ENCODE measurements at regions not wholly inside any gene's neighbourhood (a gene's known extent, or its start where the extent isn't known, plus 50 kb on each side); places are given as distances from the start of the nearest gene placed in this dataset.

DNA sequence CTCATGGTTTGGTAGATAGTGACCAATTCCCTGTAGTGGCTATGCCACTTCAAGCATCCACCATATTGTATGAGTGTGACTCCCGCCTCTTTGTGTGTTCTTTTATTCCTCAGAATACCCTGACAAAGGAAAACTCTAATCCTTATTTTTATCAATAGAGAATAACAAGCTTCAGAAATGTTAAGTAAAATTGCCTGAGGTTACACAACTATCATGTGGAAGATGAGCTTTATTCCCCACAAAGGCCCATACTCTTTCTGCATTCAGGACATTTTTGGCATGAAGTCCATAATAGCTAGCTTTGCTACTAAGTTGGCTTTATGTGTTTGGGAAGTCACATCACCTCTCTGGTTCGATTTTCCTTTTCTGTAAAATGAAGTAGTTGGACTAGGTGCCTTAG, 276.8 kb downstream of the PIK3C3 start (continued):
- TF ChIP-seq, protein P1, sequence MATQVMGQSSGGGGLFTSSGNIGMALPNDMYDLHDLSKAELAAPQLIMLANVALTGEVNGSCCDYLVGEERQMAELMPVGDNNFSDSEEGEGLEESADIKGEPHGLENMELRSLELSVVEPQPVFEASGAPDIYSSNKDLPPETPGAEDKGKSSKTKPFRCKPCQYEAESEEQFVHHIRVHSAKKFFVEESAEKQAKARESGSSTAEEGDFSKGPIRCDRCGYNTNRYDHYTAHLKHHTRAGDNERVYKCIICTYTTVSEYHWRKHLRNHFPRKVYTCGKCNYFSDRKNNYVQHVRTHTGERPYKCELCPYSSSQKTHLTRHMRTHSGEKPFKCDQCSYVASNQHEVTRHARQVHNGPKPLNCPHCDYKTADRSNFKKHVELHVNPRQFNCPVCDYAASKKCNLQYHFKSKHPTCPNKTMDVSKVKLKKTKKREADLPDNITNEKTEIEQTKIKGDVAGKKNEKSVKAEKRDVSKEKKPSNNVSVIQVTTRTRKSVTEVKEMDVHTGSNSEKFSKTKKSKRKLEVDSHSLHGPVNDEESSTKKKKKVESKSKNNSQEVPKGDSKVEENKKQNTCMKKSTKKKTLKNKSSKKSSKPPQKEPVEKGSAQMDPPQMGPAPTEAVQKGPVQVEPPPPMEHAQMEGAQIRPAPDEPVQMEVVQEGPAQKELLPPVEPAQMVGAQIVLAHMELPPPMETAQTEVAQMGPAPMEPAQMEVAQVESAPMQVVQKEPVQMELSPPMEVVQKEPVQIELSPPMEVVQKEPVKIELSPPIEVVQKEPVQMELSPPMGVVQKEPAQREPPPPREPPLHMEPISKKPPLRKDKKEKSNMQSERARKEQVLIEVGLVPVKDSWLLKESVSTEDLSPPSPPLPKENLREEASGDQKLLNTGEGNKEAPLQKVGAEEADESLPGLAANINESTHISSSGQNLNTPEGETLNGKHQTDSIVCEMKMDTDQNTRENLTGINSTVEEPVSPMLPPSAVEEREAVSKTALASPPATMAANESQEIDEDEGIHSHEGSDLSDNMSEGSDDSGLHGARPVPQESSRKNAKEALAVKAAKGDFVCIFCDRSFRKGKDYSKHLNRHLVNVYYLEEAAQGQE (IDR thresholded peaks at IDR 0.05; ENCODE audit: low read depth, low read length), result no peak
- TF ChIP-seq TAF1 (IDR thresholded peaks at IDR 0.05; ENCODE audit: borderline replicate concordance, low read depth, low read length), result no peak
- TF ChIP-seq CHD2 (IDR thresholded peaks at IDR 0.05; ENCODE audit: low read length, partially characterized antibody), result no peak

DNA sequence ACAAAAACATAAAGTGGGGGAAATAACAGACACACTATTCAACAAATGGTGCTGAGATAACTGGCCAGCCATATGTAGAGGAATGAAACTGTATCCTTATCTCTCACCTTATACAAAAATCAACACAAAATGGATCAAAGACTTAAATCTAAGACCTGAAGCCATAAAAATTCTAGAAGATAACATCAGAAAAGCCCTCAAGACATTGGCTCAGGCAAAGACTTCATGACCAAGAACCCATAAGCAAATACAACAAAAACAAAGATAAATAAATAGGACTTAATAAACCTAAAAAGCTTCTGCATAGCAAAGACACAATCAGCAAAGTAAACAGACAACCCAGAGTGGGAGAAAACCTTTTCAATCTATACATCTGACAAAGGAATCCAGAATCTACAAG, 278.9 kb downstream of the PIK3C3 start:
- no peaks in the 10 kb centered on the region for H3K27me3 ChIP-seq (ENCODE audit: insufficient read depth)
- no peak overlapping the region for H3K27ac ChIP-seq (ENCODE audit: low read depth in 2 of 2, low read length in 1 of 2)
- H3K4me1 ChIP-seq (ENCODE audit: control insufficient read depth in 1 of 2, insufficient read depth in 2 of 2, low read depth in 1 of 2, low read length in 1 of 2), result no peaks in the 10 kb centered on the region
- POLR2A ChIA-PET, result no interaction called here
- H4K20me1 ChIP-seq (ENCODE audit: insufficient read depth), result no peaks in the 10 kb centered on the region
- TF ChIP-seq, protein P2, sequence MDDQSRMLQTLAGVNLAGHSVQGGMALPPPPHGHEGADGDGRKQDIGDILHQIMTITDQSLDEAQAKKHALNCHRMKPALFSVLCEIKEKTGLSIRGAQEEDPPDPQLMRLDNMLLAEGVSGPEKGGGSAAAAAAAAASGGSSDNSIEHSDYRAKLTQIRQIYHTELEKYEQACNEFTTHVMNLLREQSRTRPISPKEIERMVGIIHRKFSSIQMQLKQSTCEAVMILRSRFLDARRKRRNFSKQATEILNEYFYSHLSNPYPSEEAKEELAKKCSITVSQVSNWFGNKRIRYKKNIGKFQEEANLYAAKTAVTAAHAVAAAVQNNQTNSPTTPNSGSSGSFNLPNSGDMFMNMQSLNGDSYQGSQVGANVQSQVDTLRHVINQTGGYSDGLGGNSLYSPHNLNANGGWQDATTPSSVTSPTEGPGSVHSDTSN (IDR thresholded peaks at IDR 0.05), result no peak
- H3K4me2 ChIP-seq, result no peak overlapping the region
- CTCF ChIA-PET, result interaction anchor here (1.9 kb wide), 1 partner anchor 120 kb away, joined by 5 read pairs; no protein-coding TSS in a partner anchor
- DNase-seq, result no peak
- H3K36me3 ChIP-seq (replicated peaks in 1 of 2; ENCODE audit: control insufficient read depth in 1 of 2, insufficient read depth in 2 of 2, low read length in 1 of 2), result no peaks in the 10 kb centered on the region
- no peaks in the 10 kb centered on the region for H3K9me2 ChIP-seq
- no peaks in the 10 kb centered on the region for H3F3A ChIP-seq (replicated peaks; ENCODE audit: insufficient read depth)
- no peak overlapping the region for H2AFZ ChIP-seq (ENCODE audit: low read depth)
- H3K9me3 ChIP-seq, result no peaks in the 10 kb centered on the region
- no peak overlapping the region for H3K9ac ChIP-seq
- H3K4me3 ChIP-seq (ENCODE audit: low read depth in 2 of 2, low read length in 1 of 2), result no peak overlapping the region
- H3K79me2 ChIP-seq (ENCODE audit: insufficient read depth), result no peaks in the 10 kb centered on the region

DNA sequence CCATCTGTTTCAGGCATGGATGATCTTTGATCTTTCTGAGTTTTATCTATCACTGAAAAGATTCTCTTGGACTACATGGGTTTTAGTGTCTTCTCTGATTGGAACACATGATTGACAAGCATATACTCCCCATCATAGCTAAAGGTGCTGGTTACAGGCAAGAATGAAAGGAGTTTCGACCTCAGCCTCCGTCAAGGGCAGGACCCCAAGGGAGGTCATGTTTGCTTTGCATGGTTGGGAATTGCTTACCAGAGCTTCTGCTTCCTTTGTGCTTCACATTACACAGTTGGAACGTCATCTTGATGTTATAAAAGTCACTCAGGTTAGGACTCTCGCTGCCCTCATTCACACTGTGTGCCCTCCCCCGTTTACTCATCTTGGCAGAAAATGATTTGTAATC, 287.7 kb downstream of the PIK3C3 start:
- Histone ChIP-seq H3K36me3 (replicated peaks in 1 of 2; ENCODE audit: control insufficient read depth in 1 of 2, insufficient read depth in 2 of 2, low read length in 1 of 2) (no peaks in the 10 kb centered on the region), H3K27ac (ENCODE audit: low read depth in 2 of 2, low read length in 1 of 2) (no peak overlapping the region), H3K9ac (no peak overlapping the region), H3K4me1 (ENCODE audit: control insufficient read depth in 1 of 2, insufficient read depth in 2 of 2, low read depth in 1 of 2, low read length in 1 of 2) (no peaks in the 10 kb centered on the region; a peak in 1 of 4 replicates), H3K27me3 (ENCODE audit: insufficient read depth) (no peaks in the 10 kb centered on the region), H3F3A (replicated peaks; ENCODE audit: insufficient read depth) (no peaks in the 10 kb centered on the region), H3K9me3 (no peaks in the 10 kb centered on the region), H3K4me2 (no peak overlapping the region), H3K79me2 (ENCODE audit: insufficient read depth) (no peaks in the 10 kb centered on the region), H2AFZ (ENCODE audit: low read depth) (no peak overlapping the region), H3K4me3 (ENCODE audit: low read depth in 2 of 2, low read length in 1 of 2) (no peak overlapping the region), H3K9me2 (no peaks in the 10 kb centered on the region), H4K20me1 (ENCODE audit: insufficient read depth) (no peaks in the 10 kb centered on the region)
- ChIA-PET POLR2A (no interaction called here), CTCF (no interaction called here)
- DNase-seq, result no peak
- 38% methylated on average over 5 of the region's 5 CpGs for WGBS (ENCODE audit: low lambda C conversion rate)
- no peak for TF ChIP-seq TCF12 (IDR thresholded peaks at IDR 0.05)
- no peak for TF ChIP-seq SIN3A (IDR thresholded peaks at IDR 0.05; ENCODE audit: borderline replicate concordance, low read depth, low read length)
- TF ChIP-seq, protein P3, sequence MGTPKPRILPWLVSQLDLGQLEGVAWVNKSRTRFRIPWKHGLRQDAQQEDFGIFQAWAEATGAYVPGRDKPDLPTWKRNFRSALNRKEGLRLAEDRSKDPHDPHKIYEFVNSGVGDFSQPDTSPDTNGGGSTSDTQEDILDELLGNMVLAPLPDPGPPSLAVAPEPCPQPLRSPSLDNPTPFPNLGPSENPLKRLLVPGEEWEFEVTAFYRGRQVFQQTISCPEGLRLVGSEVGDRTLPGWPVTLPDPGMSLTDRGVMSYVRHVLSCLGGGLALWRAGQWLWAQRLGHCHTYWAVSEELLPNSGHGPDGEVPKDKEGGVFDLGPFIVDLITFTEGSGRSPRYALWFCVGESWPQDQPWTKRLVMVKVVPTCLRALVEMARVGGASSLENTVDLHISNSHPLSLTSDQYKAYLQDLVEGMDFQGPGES (IDR thresholded peaks at IDR 0.05; ENCODE audit: low read depth, low read length), result no peak
- TF ChIP-seq JUND (IDR thresholded peaks at IDR 0.05), result no peak
- TF ChIP-seq, protein P4, sequence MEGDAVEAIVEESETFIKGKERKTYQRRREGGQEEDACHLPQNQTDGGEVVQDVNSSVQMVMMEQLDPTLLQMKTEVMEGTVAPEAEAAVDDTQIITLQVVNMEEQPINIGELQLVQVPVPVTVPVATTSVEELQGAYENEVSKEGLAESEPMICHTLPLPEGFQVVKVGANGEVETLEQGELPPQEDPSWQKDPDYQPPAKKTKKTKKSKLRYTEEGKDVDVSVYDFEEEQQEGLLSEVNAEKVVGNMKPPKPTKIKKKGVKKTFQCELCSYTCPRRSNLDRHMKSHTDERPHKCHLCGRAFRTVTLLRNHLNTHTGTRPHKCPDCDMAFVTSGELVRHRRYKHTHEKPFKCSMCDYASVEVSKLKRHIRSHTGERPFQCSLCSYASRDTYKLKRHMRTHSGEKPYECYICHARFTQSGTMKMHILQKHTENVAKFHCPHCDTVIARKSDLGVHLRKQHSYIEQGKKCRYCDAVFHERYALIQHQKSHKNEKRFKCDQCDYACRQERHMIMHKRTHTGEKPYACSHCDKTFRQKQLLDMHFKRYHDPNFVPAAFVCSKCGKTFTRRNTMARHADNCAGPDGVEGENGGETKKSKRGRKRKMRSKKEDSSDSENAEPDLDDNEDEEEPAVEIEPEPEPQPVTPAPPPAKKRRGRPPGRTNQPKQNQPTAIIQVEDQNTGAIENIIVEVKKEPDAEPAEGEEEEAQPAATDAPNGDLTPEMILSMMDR (IDR thresholded peaks at IDR 0.05), result no peak
- no peak for TF ChIP-seq TEAD4 (IDR thresholded peaks at IDR 0.05; ENCODE audit: borderline replicate concordance, insufficient read depth)
- TF ChIP-seq POLR2AphosphoS5 (IDR thresholded peaks at IDR 0.05; ENCODE audit: low read depth, low read length), result no peak
- TF ChIP-seq SMC3 (IDR thresholded peaks at IDR 0.05; ENCODE audit: low read depth, low read length), result no peak
- TF ChIP-seq, protein P5, sequence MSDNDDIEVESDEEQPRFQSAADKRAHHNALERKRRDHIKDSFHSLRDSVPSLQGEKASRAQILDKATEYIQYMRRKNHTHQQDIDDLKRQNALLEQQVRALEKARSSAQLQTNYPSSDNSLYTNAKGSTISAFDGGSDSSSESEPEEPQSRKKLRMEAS (IDR thresholded peaks at IDR 0.05; ENCODE audit: low read depth), result no peak
- TF ChIP-seq YY1 (IDR thresholded peaks at IDR 0.05; ENCODE audit: low read depth), result no peak
- TF ChIP-seq MEF2A (IDR thresholded peaks at IDR 0.05; ENCODE audit: borderline replicate concordance, low read depth), result no peak
- TF ChIP-seq EP300 (IDR thresholded peaks at IDR 0.05; ENCODE audit: borderline replicate concordance in 1 of 2, low read depth in 1 of 2, low read length in 1 of 2), result no peak
- TF ChIP-seq GABPA (IDR thresholded peaks at IDR 0.05; ENCODE audit: low read depth), result no peak
- TF ChIP-seq CHD2 (IDR thresholded peaks at IDR 0.05; ENCODE audit: low read length, partially characterized antibody), result no peak
- TF ChIP-seq, protein P2 (IDR thresholded peaks at IDR 0.05), result no peak
- TF ChIP-seq RAD21 (IDR thresholded peaks at IDR 0.05; ENCODE audit: low read length), result no peak
